Activated CD4-positive, alpha-beta memory T cell treated with anti-CD3 and anti-CD28 coated beads for 36 hours (primary cell): ENCODE measurements at regions not wholly inside any gene's neighbourhood (a gene's known extent, or its start where the extent isn't known, plus 50 kb on each side); places are given as distances from the start of the nearest gene placed in this dataset.

Source experiments
- CTCF ChIA-PET: fragments of 350-600 bp; sonication (Branson Sonifier 250); formaldehyde crosslinking; loops from one replicate; lab custom pipeline; 2021; ENCODE audit warnings: antibody characterized with exemption, inconsistent platforms; lab: Charles Lee
- POLR2A ChIA-PET: fragments of 350-600 bp; sonication (Branson Sonifier 250); formaldehyde crosslinking; loops from one replicate; lab custom pipeline; 2021; ENCODE audit warnings: antibody characterized with exemption; lab: Charles Lee
- DNase-seq: peaks from one replicate; pipeline ENCODE4 v3.0.0-alpha.2; 2020
- H3K27ac Mint-ChIP-seq: one replicate; pipeline ENCODE4 v1.8.0; 2021; ENCODE audit warnings: mixed read lengths
- H3K27me3 Mint-ChIP-seq: one replicate; pipeline ENCODE4 v1.8.0; 2021; ENCODE audit warnings: mixed read lengths
- H3K36me3 Mint-ChIP-seq: one replicate; pipeline ENCODE4 v1.8.0; 2021; ENCODE audit warnings: mixed read lengths
- H3K4me1 Mint-ChIP-seq: one replicate; pipeline ENCODE4 v1.8.0; 2021; ENCODE audit warnings: low read depth, mixed read lengths
- H3K4me3 Mint-ChIP-seq: one replicate; pipeline ENCODE4 v1.8.0; 2021; ENCODE audit warnings: mild to moderate bottlenecking, mixed read lengths
- H3K9me3 Mint-ChIP-seq: one replicate; pipeline ENCODE4 v1.8.0; 2021; ENCODE audit warnings: mixed read lengths
- intact Hi-C: fragments of 100-400 bp; cut with micrococcal nuclease; formaldehyde crosslinking; loops from one replicate; pipeline ENCODE4 v1.15.1; 2023

DNA sequence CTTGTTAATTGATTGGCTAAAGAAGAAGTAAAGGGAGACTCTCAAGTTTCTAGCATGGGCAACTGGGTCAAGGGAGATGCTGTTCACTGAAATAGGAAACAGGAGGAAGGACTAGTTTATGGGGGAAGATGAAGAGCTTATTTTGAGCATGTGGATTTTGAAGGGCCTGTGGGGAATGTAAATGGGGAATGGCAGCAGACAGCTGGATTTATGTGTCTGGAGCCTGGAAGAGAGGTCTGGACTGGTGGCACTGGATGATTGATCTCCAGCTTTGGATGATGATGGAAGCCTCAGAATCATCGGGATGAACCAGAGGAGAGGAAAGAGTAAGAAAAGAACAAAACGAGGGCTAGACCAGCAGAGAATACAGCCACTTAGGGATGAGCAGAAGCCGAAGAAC, 54.9 kb upstream of the ENAH start:
- Mint-ChIP-seq H3K4me3 (no peak overlapping the region), H3K4me1 (no peaks in the 10 kb centered on the region), H3K27ac (no peak overlapping the region), H3K9me3 (no peaks in the 10 kb centered on the region), H3K27me3 (no peaks in the 10 kb centered on the region), H3K36me3 (no peaks in the 10 kb centered on the region)
- ChIA-PET POLR2A (no interaction called here), CTCF (interaction anchor here (1.1 kb wide), 1 partner anchor 261 kb away, joined by 3 read pairs; no protein-coding TSS in a partner anchor)
- no peak for DNase-seq
- intact Hi-C loops, result no loop called here

GRCh38 chr1:225709101-225709500, 56.2 kb upstream of the ENAH start:
- Mint-ChIP-seq H3K27me3 (no peaks in the 10 kb centered on the region), H3K9me3 (no peaks in the 10 kb centered on the region), H3K4me3 (no peak overlapping the region), H3K27ac (no peak overlapping the region), H3K4me1 (no peaks in the 10 kb centered on the region), H3K36me3 (no peaks in the 10 kb centered on the region)
- ChIA-PET POLR2A (no interaction called here), CTCF (no interaction called here)
- DNase-seq, result no peak
- intact Hi-C loops, result no loop called here

DNA sequence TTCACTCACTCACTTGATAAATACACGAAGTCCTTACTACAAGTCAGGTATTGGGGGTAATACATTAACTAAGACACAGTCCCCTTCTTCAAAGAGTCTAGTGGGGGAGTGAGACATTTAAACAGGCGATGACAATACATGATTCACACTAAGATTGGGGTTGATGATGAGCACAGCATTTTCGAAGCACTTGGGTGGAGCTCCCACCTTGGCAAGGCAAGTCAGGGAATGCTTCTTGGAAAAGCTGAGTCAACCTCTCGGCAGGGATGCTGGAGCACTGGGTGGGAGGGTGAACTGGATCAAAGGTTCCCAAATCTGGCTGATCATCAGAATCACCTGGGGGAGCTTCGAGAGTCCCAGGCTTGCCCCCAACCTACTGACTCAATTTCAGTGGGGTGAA, 57.9 kb upstream of the ENAH start:
- H3K4me3 Mint-ChIP-seq, result no peak overlapping the region
- CTCF ChIA-PET, result no interaction called here
- intact Hi-C loops, result no loop called here
- H3K9me3 Mint-ChIP-seq, result no peaks in the 10 kb centered on the region
- H3K27ac Mint-ChIP-seq, result no peak overlapping the region
- H3K27me3 Mint-ChIP-seq, result no peaks in the 10 kb centered on the region
- no peak for DNase-seq
- POLR2A ChIA-PET, result no interaction called here
- no peaks in the 10 kb centered on the region for H3K36me3 Mint-ChIP-seq
- H3K4me1 Mint-ChIP-seq, result no peaks in the 10 kb centered on the region

DNA sequence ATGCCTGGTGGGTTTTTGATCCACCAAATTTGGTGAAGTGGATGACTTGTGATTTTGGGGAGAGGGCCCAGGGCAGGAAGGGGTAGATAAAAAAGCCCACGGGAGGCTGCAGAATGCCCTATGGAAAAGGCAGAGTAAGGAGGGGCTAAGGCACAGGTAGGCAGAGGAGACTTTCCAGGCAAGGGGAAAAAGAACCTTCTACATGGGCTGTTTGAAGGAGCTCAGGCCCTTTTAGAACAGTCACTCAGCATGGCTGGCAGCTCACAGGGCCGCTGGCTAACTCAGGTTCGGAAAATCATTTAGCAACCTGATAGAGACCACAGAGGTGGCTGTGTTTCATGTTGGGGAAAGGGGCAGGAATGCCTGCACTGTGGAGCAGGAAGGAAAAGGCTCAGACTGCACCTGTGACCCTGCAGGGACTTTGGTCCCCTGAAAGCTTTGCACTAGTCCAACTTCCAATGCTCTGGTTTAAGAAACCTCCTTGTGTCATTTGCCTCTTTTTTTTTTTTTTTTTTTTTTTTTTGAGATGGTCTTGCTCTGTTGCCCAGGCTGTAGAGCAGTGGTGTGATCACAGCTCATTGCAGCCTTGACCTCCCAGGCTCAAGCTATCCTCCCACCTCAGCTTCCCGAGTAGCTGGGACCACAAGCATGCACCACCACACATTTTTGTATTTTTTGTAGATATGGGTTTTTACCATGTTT, 58.5 kb upstream of the ENAH start:
- no peak for DNase-seq
- ChIA-PET POLR2A (no interaction called here), CTCF (no interaction called here)
- Mint-ChIP-seq H3K9me3 (no peaks in the 10 kb centered on the region), H3K4me1 (no peaks in the 10 kb centered on the region), H3K4me3 (no peak overlapping the region), H3K36me3 (no peaks in the 10 kb centered on the region), H3K27me3 (no peaks in the 10 kb centered on the region), H3K27ac (no peak overlapping the region)
- intact Hi-C loops, result no loop called here

GRCh38 chr1:225712391-225712790, 59.5 kb upstream of the ENAH start:
- POLR2A ChIA-PET, result no interaction called here
- Mint-ChIP-seq H3K36me3 (no peaks in the 10 kb centered on the region), H3K27me3 (no peaks in the 10 kb centered on the region), H3K4me3 (no peak overlapping the region), H3K4me1 (no peaks in the 10 kb centered on the region), H3K9me3 (no peaks in the 10 kb centered on the region), H3K27ac (no peak overlapping the region)
- DNase-seq, result no peak
- CTCF ChIA-PET, result no interaction called here
- intact Hi-C loops, result no loop called here

GRCh38 chr1:225713281-225713680, 60.4 kb upstream of the ENAH start:
- intact Hi-C loops, result no loop called here
- H3K9me3 Mint-ChIP-seq, result no peaks in the 10 kb centered on the region
- DNase-seq, result no peak
- H3K27me3 Mint-ChIP-seq, result no peaks in the 10 kb centered on the region
- no peaks in the 10 kb centered on the region for H3K4me1 Mint-ChIP-seq
- ChIA-PET CTCF (no interaction called here), POLR2A (no interaction called here)
- H3K36me3 Mint-ChIP-seq, result no peaks in the 10 kb centered on the region
- no peak overlapping the region for H3K4me3 Mint-ChIP-seq
- no peak overlapping the region for H3K27ac Mint-ChIP-seq

DNA sequence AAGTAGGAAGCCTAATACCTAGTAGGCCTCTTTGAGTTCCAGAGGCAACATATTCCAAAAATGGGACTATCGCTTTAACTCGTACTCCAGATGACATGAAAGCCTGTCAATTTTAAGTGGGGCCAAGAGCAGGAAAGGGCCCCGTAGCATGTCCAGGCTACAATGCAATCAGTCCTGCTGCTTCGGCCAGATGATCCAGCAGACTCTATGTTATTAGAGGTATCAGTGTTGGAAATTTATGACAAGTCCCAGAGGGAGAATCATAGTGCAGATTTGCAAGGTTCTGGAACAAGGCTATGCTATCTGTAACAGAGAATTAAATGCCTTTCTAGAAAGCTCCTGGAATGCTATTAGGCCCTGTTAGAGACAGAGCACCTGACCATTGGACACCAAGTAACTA, 56.7 kb upstream of the SRP9 start:
- no peaks in the 10 kb centered on the region for H3K36me3 Mint-ChIP-seq

DNA sequence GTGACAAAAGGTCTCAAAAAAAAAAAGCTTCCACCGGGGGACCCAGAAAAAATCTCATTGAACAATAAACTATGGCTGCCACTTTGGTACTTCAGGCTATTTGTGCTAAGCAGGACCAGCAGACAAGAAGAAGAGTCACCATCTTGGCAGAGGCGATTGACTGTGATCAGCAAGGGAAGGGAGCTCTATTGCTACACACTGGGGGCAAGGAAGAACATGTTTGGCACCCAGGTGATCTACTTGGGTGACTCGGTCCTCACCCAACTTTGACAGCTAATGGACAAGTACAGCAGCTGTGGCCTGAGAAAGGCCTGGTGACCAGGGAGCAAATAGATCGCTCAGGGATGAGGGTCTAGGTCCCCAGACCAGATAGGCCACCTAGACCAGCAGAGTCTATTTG, 53.4 kb upstream of the SRP9 start:
- Mint-ChIP-seq H3K4me3 (no peak overlapping the region), H3K9me3 (no peaks in the 10 kb centered on the region), H3K36me3 (no peaks in the 10 kb centered on the region), H3K27ac (no peak overlapping the region), H3K27me3 (peaks cover 2% of the 10 kb centered on the region), H3K4me1 (no peaks in the 10 kb centered on the region)
- POLR2A ChIA-PET, result no interaction called here
- intact Hi-C loops, result no loop called here
- DNase-seq, result no peak
- CTCF ChIA-PET, result interaction anchor here (1.4 kb wide), 1 partner anchor 250 kb away, joined by 4 read pairs; no protein-coding TSS in a partner anchor

More for the DNA sequence above, 56.7 kb upstream of the SRP9 start:
- ChIA-PET CTCF (no interaction called here), POLR2A (no interaction called here)
- Mint-ChIP-seq H3K27me3 (no peaks in the 10 kb centered on the region), H3K4me3 (no peak overlapping the region), H3K9me3 (no peaks in the 10 kb centered on the region), H3K4me1 (no peaks in the 10 kb centered on the region), H3K27ac (no peak overlapping the region)
- DNase-seq, result no peak
- intact Hi-C loops, result no loop called here
